Smooth muscle cell (in vitro differentiated cells): ENCODE measurements at regions not wholly inside any gene's neighbourhood (a gene's known extent, or its start where the extent isn't known, plus 50 kb on each side); places are given as distances from the start of the nearest gene placed in this dataset.
A peak's percentile ranks its signal among the peaks of the same experiment; 100 is the strongest.
"Not testable (repeated sequence)": the region's sequence is repeated elsewhere in the genome, so short reads cannot be mapped to it uniquely, and the experiment has no call there.

Experiments used
- DNase-seq: peaks from one replicate; lab custom pipeline; 2025; ENCODE audit not compliant: unreplicated experiment; lab: John Stamatoyannopoulos, UW
- H2AFZ ChIP-seq: fragments of 200-600 bp; sonication (generic); 2 replicates; pipeline ENCODE4 v1.6.0; 2016; ENCODE audit warnings: antibody characterized with exemption, low read depth, mild to moderate bottlenecking
- H3F3A ChIP-seq: fragments of 200-600 bp; sonication (generic); 2 replicates; pipeline ENCODE4 v1.6.0; 2017; ENCODE audit warnings: antibody characterized with exemption, low read depth
- H3K27ac ChIP-seq: fragments of 200-600 bp; sonication (generic); 2 replicates; pipeline ENCODE4 v1.5.1; 2016; ENCODE audit warnings: low read depth, mild to moderate bottlenecking
- H3K27me3 ChIP-seq: fragments of 200-600 bp; sonication (generic); 2 replicates; pipeline ENCODE4 v1.6.1; 2016; ENCODE audit warnings: low read depth, mild to moderate bottlenecking
- H3K36me3 ChIP-seq: fragments of 200-600 bp; sonication (generic); 2 replicates; pipeline ENCODE4 v1.5.1; 2016; ENCODE audit warnings: low read depth
- H3K4me1 ChIP-seq: fragments of 200-600 bp; sonication (generic); 2 replicates; pipeline ENCODE4 v1.5.1; 2016; ENCODE audit warnings: low read depth
- H3K4me2 ChIP-seq: fragments of 200-600 bp; sonication (generic); 2 replicates; pipeline ENCODE4 v1.6.0; 2016; ENCODE audit warnings: mild to moderate bottlenecking
- H3K4me3 ChIP-seq: fragments of 200-600 bp; sonication (generic); 2 replicates; pipeline ENCODE4 v1.5.1; 2016; ENCODE audit warnings: mild to moderate bottlenecking
- H3K79me2 ChIP-seq: fragments of 200-600 bp; sonication (generic); 2 replicates; pipeline ENCODE4 v1.6.0; 2016; ENCODE audit warnings: low read depth, mild to moderate bottlenecking
- H3K9ac ChIP-seq: fragments of 200-600 bp; sonication (generic); 2 replicates; pipeline ENCODE4 v1.6.0; 2016; ENCODE audit warnings: low read depth
- H3K9me3 ChIP-seq: fragments of 200-600 bp; sonication (generic); replicated peaks from 2 replicates; pipeline ENCODE4 v1.5.1; 2016; ENCODE audit warnings: low read depth
- H4K20me1 ChIP-seq: fragments of 200-600 bp; sonication (generic); 2 replicates; pipeline ENCODE4 v1.6.0; 2016; ENCODE audit warnings: low read depth
- CTCF ChIP-seq: fragments of 200-600 bp; sonication (generic); IDR thresholded peaks from 2 replicates; pipeline ENCODE4 v1.5.1; 2017; ENCODE audit warnings: borderline replicate concordance, mild to moderate bottlenecking, antibody characterized with exemption; ENCODE audit not compliant: insufficient read depth, poor library complexity, severe bottlenecking
- WGBS: methylation state at CpG from one replicate; pipeline ENCODE4 v1.1.7; 2016; ENCODE audit warnings: low lambda C conversion rate; 5-methylcytosine and 5-hydroxymethylcytosine counted together

GRCh38 chr14:25381498-25381897 lies 331.6 kb upstream of the STXBP6 start:
- no peaks in the 10 kb centered on the region for H3F3A ChIP-seq
- H3K4me3 ChIP-seq: no peak overlapping the region
- 36% methylated on average over 3 of the region's 3 CpGs for WGBS
- H3K9me3 ChIP-seq: no peaks in the 10 kb centered on the region
- no peak overlapping the region for H3K4me2 ChIP-seq
- no peaks in the 10 kb centered on the region for H3K4me1 ChIP-seq
- no peaks in the 10 kb centered on the region for H4K20me1 ChIP-seq
- no peak overlapping the region for H3K9ac ChIP-seq
- no peaks in the 10 kb centered on the region for H3K36me3 ChIP-seq
- TF ChIP-seq CTCF: peak; percentile 31
- DNase-seq: no peak
- H3K79me2 ChIP-seq: no peaks in the 10 kb centered on the region
- no peak overlapping the region for H2AFZ ChIP-seq
- H3K27me3 ChIP-seq: no peaks in the 10 kb centered on the region
- H3K27ac ChIP-seq: no peak overlapping the region

GRCh38 chr14:25375639-25376038 lies 325.7 kb upstream of the STXBP6 start:
- TF ChIP-seq CTCF: no peak
- 86% methylated on average over 2 of the region's 2 CpGs for WGBS

GRCh38 chr14:25371068-25371467 lies 321.1 kb upstream of the STXBP6 start:
- Histone ChIP-seq H3K4me3 (no peak overlapping the region), H3K9ac (no peak overlapping the region), H2AFZ (no peak overlapping the region), H3K27ac (no peak overlapping the region), H3K27me3 (no peaks in the 10 kb centered on the region), H3K36me3 (no peaks in the 10 kb centered on the region), H4K20me1 (no peaks in the 10 kb centered on the region), H3F3A (no peaks in the 10 kb centered on the region), H3K9me3 (no peaks in the 10 kb centered on the region), H3K79me2 (no peaks in the 10 kb centered on the region), H3K4me2 (no peak overlapping the region), H3K4me1 (no peaks in the 10 kb centered on the region)
- no peak for TF ChIP-seq CTCF
- no peak for DNase-seq
- WGBS: 71% methylated on average over 1 of the region's 1 CpG

More at GRCh38 chr14:25375639-25376038, 325.7 kb upstream of the STXBP6 start:
- Histone ChIP-seq H3K4me2 (no peak overlapping the region), H4K20me1 (no peaks in the 10 kb centered on the region), H2AFZ (no peak overlapping the region), H3K9ac (no peak overlapping the region), H3F3A (no peaks in the 10 kb centered on the region), H3K27ac (no peak overlapping the region), H3K4me3 (no peak overlapping the region), H3K4me1 (no peaks in the 10 kb centered on the region), H3K27me3 (no peaks in the 10 kb centered on the region), H3K79me2 (no peaks in the 10 kb centered on the region), H3K36me3 (no peaks in the 10 kb centered on the region), H3K9me3 (no peaks in the 10 kb centered on the region)
- DNase-seq: no peak

- not testable (repeated sequence) for H2AFZ ChIP-seq, H3K27ac ChIP-seq, H3K36me3 ChIP-seq, H3K9me3 ChIP-seq, H3K4me1 ChIP-seq, H3F3A ChIP-seq, H3K9ac ChIP-seq, H3K4me2 ChIP-seq, H3K27me3 ChIP-seq, H3K4me3 ChIP-seq, H3K79me2 ChIP-seq, DNase-seq, H4K20me1 ChIP-seq
- 93% methylated on average over 10 of the region's 10 CpGs for WGBS
These were observed 320.1 kb upstream of the STXBP6 start for GRCh38 chr14:25370057-25370456.
